ENCODE measurements at regions not wholly inside any gene's neighbourhood (a gene's known extent, or its start where the extent isn't known, plus 50 kb on each side); places are given as distances from the start of the nearest gene placed in this dataset.

DNA sequence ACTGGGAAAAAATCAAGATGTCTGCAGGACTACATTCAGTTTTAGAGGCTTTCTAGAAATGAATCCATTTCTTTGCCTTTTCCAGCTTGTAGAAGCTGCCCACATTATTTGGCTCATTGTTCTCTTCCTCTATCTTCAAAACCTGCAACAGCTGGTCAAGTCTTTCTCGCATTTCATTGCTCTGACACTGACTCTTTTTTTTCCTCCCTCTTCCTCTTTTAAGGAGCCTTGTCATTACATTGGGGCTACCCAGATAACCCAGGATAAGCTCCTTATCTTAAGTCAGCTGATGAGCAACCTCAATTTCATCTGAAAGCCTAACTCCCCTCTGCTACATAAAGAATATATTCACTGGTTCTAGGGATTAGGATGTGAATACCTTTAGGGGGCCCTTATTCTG, 53.2 kb upstream of the CEP162 start:
- no peaks in the 10 kb centered on the region for H3K36me3 Mint-ChIP-seq
- no peak overlapping the region for H3K27ac Mint-ChIP-seq
- DNase-seq (ENCODE audit: extremely low spot score, unreplicated experiment), result no peak
- no peaks in the 10 kb centered on the region for H3K4me1 Mint-ChIP-seq (ENCODE audit: unreplicated experiment)
- no peaks in the 10 kb centered on the region for H3K9me3 Mint-ChIP-seq
- TF ChIP-seq, protein P1, sequence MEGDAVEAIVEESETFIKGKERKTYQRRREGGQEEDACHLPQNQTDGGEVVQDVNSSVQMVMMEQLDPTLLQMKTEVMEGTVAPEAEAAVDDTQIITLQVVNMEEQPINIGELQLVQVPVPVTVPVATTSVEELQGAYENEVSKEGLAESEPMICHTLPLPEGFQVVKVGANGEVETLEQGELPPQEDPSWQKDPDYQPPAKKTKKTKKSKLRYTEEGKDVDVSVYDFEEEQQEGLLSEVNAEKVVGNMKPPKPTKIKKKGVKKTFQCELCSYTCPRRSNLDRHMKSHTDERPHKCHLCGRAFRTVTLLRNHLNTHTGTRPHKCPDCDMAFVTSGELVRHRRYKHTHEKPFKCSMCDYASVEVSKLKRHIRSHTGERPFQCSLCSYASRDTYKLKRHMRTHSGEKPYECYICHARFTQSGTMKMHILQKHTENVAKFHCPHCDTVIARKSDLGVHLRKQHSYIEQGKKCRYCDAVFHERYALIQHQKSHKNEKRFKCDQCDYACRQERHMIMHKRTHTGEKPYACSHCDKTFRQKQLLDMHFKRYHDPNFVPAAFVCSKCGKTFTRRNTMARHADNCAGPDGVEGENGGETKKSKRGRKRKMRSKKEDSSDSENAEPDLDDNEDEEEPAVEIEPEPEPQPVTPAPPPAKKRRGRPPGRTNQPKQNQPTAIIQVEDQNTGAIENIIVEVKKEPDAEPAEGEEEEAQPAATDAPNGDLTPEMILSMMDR (conservative IDR thresholded peaks at IDR 0.05), result no peak
- peaks cover 19% of the 10 kb centered on the region for H3K27me3 Mint-ChIP-seq
- H3K4me3 Mint-ChIP-seq, result no peak overlapping the region

DNA sequence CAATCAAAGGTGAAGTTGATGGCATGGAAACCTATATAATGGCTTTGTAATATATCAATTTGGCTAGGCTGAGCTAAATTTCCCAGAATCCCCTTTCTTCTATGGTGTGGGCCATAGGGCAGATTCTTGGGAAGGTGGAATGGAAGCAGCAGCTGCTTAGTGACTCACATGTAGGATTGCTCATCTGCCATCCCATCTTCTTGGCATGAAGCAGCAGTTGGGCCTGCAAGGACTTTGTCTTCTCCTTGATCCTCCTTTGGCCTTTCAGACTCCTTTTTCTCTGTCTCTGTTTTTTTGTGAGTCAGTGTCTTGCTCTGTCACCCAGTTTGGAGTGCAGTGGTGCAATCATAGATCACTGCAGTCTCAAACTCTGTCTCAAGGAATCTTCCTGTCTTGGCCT, 52.6 kb upstream of the CEP162 start:
- no peaks in the 10 kb centered on the region for H3K9me3 Mint-ChIP-seq
- DNase-seq (ENCODE audit: extremely low spot score, unreplicated experiment), result no peak
- H3K4me1 Mint-ChIP-seq (ENCODE audit: unreplicated experiment), result no peaks in the 10 kb centered on the region
- H3K36me3 Mint-ChIP-seq, result no peaks in the 10 kb centered on the region
- no peak overlapping the region for H3K27ac Mint-ChIP-seq
- TF ChIP-seq, protein P1 (conservative IDR thresholded peaks at IDR 0.05), result no peak
- peaks cover 20% of the 10 kb centered on the region for H3K27me3 Mint-ChIP-seq
- H3K4me3 Mint-ChIP-seq, result no peak overlapping the region

DNA sequence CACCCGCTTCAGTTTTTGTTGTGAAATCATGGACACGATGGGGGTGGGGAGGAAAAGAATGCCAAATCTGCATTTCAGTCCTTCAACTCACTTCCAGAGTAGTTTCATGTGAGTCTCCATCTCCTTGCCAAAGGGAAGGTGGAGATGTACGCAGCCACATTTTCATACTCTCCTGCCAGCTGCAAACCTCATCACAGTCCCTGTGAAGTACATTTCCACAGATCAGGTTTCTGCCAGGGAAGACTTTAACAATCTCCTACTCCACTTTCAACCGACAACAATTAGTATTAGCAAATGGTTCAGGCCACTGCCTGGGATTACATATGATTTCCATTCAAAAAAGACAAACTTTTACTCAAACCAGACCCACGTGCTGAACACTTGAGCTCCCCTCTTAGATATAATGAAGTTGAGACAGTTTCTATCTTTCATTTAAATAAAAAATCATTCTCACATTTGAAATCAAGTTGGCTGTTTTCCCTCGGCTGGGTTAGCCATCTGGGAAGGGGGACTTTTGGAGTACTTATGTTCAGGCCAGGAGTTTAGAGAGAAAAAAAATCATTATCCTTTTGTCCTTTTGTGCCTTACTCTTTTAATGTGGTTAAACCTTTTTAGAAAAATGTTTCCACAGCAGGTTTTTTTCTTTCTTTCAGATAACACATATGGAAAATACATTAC, 51.0 kb upstream of the CEP162 start:
- Mint-ChIP-seq H3K27me3 (peaks cover 25% of the 10 kb centered on the region), H3K4me3 (no peak overlapping the region), H3K27ac (no peak overlapping the region), H3K36me3 (no peaks in the 10 kb centered on the region), H3K9me3 (no peaks in the 10 kb centered on the region), H3K4me1 (ENCODE audit: unreplicated experiment) (no peaks in the 10 kb centered on the region)
- TF ChIP-seq, protein P1 (conservative IDR thresholded peaks at IDR 0.05), result no peak
- no peak for DNase-seq (ENCODE audit: extremely low spot score, unreplicated experiment)

All from type B pancreatic cell (in vitro differentiated cells).